ENCODE measurements at regions not wholly inside any gene's neighbourhood (a gene's known extent, or its start where the extent isn't known, plus 50 kb on each side); places are given as distances from the start of the nearest gene placed in this dataset.

DNA sequence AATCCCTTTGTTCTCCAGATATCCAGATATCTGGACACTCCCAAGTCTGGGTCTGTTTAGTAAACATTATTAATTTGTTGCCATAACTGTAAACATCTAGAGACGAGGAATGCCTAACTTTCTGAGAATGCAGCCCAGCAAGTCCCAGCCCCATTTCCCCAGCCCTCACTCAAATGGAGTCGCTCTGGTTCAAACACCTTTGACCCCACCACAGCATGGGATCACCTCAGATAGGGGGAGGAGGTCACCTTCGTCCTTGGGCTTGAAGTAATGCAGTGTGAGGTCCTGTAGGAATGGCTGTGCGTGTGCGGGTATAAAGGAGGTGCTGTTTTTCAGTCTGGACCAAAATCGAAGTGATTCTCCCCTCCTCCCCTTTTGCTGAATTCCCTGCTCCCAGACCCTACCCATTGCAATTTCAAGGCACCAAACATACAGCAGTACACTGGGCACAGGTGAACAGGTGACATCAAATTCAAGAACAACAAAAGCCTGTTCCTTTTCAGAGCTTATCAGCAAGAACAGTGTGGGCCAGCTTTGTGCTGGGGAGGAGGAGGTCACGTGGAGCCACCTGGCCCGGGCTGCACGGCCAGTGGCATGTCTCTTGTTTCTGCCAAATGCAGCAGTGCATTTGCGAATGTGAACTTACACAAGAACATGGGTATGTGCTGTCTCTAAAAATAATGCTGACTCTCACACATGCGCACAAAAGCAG is 57.5 kb upstream of the TRPM1 start:
- TF ChIP-seq, protein P1, sequence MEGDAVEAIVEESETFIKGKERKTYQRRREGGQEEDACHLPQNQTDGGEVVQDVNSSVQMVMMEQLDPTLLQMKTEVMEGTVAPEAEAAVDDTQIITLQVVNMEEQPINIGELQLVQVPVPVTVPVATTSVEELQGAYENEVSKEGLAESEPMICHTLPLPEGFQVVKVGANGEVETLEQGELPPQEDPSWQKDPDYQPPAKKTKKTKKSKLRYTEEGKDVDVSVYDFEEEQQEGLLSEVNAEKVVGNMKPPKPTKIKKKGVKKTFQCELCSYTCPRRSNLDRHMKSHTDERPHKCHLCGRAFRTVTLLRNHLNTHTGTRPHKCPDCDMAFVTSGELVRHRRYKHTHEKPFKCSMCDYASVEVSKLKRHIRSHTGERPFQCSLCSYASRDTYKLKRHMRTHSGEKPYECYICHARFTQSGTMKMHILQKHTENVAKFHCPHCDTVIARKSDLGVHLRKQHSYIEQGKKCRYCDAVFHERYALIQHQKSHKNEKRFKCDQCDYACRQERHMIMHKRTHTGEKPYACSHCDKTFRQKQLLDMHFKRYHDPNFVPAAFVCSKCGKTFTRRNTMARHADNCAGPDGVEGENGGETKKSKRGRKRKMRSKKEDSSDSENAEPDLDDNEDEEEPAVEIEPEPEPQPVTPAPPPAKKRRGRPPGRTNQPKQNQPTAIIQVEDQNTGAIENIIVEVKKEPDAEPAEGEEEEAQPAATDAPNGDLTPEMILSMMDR (conservative IDR thresholded peaks at IDR 0.05; ENCODE audit: low read depth, low read length), result no peak
- no peak for DNase-seq (ENCODE audit: low read depth)
- no peak overlapping the region for H3K4me3 ChIP-seq (ENCODE audit: low read depth, low read length)

DNA sequence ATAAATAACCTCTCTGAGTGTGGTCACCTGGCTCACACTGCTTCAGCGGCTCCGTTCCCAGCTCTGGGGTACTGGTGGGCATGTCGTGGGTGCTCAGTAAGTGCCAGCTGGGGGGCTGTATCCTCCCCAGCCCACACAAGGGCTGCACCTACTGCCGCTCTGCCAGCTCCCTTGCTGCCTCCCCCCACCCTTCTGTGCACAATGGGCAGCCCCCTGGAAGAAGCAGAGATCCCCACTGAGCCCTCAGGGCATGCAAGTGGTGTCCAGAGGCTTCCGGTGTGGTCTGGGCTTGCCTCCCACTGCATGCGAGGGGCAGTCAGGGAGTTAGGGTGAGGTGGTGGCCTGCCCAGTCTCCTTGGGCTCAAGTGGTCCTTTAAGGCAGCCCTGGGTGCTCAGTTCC is 58.3 kb upstream of the TRPM1 start:
- DNase-seq (ENCODE audit: low read depth), result no peak
- TF ChIP-seq, protein P1 (conservative IDR thresholded peaks at IDR 0.05; ENCODE audit: low read depth, low read length), result no peak
- no peak overlapping the region for H3K4me3 ChIP-seq (ENCODE audit: low read depth, low read length)

DNA sequence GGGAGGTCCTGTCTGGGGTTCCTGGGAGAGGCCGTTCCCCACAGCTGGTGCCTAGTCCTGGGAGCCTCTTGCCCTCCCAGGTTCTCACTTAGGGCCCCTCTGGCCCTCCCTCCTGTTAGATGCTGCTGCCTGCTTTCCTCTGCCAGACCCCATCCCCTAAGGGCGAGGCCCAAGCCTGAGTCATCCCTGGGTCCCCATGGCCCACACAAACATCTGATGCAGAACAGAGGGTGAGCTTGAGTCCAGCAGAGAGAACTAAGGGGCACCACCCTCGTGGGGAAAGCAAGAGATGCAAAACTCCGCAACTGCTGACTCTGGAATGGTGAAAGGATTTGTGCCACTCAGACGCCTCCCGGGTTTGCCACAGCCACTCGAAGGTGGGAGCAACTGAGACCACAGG is 58.8 kb upstream of the TRPM1 start:
- DNase-seq (ENCODE audit: low read depth), result no peak
- TF ChIP-seq, protein P1 (conservative IDR thresholded peaks at IDR 0.05; ENCODE audit: low read depth, low read length), result no peak
- no peak overlapping the region for H3K4me3 ChIP-seq (ENCODE audit: low read depth, low read length)

DNA sequence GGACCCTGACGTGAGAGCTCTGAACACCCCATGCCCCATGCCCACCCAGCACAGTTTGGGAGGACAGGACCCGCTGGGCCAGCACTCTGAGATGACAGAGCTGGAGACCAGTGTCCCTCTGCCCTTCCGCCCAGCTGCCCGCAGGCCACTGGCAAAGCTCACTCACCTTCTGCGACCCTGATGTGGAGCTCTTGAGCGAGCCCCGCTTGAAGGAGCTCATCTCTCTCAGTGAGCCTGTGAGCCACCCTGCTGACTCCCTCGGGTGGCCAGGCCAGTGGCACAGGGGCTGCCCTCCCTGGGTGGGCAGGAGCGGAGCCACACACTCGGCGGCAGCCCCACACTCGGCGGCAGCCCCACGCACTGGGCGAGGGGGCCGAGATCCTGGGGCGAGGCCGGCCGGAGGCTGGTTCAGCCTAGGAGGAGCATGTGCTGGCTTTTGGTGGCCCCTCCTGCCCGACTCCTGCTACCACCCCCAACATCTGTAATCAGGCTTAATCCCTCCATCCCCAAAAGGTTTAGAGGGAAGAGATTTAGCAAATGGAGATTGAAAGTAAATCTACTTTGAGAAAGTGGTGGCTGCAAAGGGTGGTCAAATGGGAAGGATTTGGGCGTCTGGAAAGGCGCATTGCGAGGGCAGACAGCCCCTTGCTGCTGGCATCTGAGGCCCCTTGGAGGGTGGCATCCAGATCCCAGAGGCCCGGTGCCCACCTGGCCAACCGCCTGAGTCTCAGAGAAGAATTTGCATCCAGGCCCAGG is 59.4 kb upstream of the TRPM1 start:
- H3K4me3 ChIP-seq (ENCODE audit: low read depth, low read length), result no peak overlapping the region
- DNase-seq (ENCODE audit: low read depth), result no peak
- TF ChIP-seq, protein P1 (conservative IDR thresholded peaks at IDR 0.05; ENCODE audit: low read depth, low read length), result no peak

DNA sequence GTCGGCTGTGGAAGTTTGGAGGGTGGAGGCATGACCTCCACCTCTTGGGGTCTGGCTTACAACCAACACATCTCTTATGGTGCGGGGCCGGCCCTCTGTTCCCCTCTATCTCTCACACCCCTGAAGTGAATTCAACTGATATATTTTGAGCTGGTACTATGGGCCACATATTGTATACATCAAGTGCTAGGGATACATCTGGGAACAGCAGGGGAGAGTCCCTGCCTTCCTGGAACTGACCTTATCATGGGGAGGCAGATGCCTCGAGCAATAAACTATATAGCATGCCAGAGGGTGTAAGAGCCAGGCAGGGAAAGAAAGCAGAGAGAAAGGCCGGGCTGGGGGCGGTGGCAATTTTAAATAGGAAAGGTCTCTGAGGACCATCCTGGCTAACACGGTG is 60.4 kb upstream of the TRPM1 start:
- TF ChIP-seq, protein P1 (conservative IDR thresholded peaks at IDR 0.05; ENCODE audit: low read depth, low read length), result no peak
- H3K4me3 ChIP-seq (ENCODE audit: low read depth, low read length), result no peak overlapping the region
- DNase-seq (ENCODE audit: low read depth), result no peak

DNA sequence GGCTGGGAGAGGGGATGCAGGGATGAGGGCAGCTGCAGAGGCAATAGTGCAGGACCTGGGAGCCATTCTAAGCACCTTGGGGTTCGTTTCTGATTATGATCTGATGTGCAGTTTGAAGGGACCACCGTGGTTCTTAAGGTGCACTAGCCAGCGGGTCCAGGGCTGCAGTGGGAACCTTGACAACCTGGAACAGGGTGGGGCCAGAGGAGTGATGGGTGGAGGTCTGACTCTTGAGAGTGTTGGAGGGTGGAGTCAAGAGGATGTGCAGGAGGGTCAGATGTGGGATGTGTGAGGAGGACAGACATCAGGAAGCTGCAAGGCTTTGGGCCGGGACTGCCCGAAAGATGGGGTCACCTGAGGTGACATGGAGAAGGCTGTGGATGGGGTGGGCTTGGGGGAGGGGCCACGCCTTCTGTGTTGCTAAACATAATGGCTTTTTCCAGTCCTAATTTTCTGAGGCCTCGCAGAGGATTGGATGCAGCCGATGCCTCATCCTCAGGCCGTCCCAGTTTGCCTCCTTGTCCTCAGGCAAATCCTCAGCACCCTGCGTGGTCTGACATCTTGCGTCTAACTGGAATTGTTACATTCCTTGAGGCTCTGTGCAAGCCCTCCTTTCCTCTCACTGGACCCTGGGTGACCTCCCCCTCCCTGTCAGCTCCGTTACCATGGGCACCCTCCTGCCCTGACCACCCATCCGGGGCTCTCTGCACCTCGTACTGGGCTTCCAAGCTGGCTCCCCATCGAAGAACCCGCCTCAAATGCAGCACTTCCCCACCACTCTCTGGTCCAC is 61.4 kb upstream of the TRPM1 start:
- no peak for DNase-seq (ENCODE audit: low read depth)
- H3K4me3 ChIP-seq (ENCODE audit: low read depth, low read length), result no peak overlapping the region
- TF ChIP-seq, protein P1 (conservative IDR thresholded peaks at IDR 0.05; ENCODE audit: low read depth, low read length), result no peak

Measured in choroid plexus epithelial cell (primary cell).